ENCODE measurements at regions not wholly inside any gene's neighbourhood (a gene's known extent, or its start where the extent isn't known, plus 50 kb on each side); places are given as distances from the start of the nearest gene placed in this dataset.

DNA sequence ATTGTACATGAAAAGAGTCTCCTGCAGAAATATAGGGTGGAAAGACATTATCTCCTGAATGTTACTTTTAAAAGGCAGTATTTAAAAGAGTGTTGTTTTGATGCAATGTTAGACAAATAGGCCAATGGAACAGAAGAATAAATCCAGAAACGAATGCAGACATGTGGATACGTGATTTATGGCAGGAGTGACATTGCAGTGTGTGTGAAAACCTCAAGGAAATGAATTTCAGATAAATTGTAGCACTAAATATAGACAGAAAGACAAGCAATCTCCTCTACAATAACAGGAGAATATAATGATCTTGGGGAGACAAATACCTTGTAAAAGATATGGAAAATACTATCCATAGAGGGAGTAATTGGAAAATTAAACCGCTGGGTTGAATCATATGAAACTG is 387.8 kb upstream of the CHRM3 start:
- DNase-seq (ENCODE audit: low read depth) = no peak
- no peaks in the 10 kb centered on the region for H3K36me3 ChIP-seq (ENCODE audit: control insufficient read depth, insufficient read depth, low read length)
- TF ChIP-seq, protein P1, sequence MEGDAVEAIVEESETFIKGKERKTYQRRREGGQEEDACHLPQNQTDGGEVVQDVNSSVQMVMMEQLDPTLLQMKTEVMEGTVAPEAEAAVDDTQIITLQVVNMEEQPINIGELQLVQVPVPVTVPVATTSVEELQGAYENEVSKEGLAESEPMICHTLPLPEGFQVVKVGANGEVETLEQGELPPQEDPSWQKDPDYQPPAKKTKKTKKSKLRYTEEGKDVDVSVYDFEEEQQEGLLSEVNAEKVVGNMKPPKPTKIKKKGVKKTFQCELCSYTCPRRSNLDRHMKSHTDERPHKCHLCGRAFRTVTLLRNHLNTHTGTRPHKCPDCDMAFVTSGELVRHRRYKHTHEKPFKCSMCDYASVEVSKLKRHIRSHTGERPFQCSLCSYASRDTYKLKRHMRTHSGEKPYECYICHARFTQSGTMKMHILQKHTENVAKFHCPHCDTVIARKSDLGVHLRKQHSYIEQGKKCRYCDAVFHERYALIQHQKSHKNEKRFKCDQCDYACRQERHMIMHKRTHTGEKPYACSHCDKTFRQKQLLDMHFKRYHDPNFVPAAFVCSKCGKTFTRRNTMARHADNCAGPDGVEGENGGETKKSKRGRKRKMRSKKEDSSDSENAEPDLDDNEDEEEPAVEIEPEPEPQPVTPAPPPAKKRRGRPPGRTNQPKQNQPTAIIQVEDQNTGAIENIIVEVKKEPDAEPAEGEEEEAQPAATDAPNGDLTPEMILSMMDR (IDR thresholded peaks at IDR 0.05; ENCODE audit: insufficient read depth, low read length, poor library complexity, severe bottlenecking) = no peak
- no peaks in the 10 kb centered on the region for H3K27me3 ChIP-seq (ENCODE audit: control insufficient read depth, insufficient read depth, low read length)
- no peak overlapping the region for H3K4me3 ChIP-seq (ENCODE audit: low read depth, low read length)

DNA sequence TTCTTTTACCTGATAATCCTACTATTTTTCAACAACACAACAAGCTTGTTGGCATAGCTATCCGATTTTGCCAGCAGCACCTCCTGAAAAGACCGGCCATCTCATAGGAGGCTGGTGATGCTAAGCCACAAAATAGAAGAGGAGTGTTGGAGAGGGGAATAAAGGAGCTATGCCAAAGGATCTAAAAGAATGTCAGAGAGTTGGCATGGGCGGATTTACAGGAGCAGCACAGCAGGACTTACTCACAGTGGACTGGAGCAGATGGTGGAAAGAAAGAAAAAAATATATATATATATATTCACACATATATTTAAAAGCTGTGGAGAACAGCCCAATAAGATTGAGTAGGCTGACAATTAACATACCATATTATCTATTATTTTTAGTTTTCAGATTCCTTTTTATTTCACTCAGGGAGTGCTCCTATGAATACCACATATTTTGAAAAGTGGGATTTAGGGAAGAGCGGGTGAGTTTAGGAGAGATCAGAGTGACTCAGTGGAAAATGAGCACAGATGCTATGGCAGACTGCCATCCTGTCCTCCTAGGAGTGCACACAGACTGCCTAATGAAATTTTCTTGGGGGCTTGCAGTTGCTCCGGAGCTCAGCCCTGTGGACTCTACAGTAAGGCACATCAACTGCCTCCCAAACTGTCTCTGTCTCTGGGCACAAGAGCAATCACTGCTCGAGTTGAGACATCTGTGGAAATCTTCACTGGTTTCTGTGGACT is 394.4 kb upstream of the CHRM3 start:
- Histone ChIP-seq H3K36me3 (ENCODE audit: control insufficient read depth, insufficient read depth, low read length) (no peaks in the 10 kb centered on the region), H3K27me3 (ENCODE audit: control insufficient read depth, insufficient read depth, low read length) (no peaks in the 10 kb centered on the region), H3K4me3 (ENCODE audit: low read depth, low read length) (no peak overlapping the region)
- DNase-seq (ENCODE audit: low read depth) = no peak
- TF ChIP-seq, protein P1 (IDR thresholded peaks at IDR 0.05; ENCODE audit: insufficient read depth, low read length, poor library complexity, severe bottlenecking) = no peak

DNA sequence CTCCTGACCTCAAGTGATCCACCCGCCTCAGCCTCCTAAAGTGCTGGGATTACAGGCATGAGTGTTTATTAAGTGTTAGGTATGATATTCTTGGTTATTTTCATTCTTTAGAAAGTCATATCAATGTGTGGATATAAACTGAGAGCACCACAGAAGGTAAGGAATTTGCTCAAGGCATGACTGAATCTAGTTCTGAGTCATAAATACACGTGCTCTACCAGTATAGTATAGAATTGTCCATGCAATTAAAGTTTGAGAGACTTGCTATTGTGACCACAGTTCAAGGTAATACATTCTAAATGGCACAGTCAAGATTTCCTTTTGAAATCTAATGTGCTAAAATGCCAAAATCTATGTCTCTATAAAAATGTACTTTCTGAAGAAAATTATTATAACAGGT is 401.1 kb upstream of the CHRM3 start:
- TF ChIP-seq, protein P1 (IDR thresholded peaks at IDR 0.05; ENCODE audit: insufficient read depth, low read length, poor library complexity, severe bottlenecking) = no peak

DNA sequence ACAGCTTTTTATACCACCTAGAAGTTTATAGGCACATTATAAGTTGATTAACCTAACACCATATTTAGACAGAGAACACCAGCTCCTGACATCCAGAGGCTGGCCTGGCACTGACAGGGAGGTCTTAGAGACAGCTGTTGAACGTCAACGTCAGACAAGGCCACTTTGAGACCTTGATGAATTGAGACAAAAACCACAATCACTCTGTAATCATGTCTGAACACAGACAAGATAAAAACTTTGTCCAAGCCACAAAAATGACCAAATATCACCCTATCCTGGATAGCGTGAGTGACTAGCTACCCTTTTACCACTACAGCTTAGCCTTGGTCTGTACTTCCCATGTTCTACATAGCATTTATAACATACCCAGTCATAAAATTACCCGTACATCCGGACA is 403.6 kb upstream of the CHRM3 start:
- TF ChIP-seq, protein P1 (IDR thresholded peaks at IDR 0.05; ENCODE audit: insufficient read depth, low read length, poor library complexity, severe bottlenecking) = no peak
- Histone ChIP-seq H3K36me3 (ENCODE audit: control insufficient read depth, insufficient read depth, low read length) (no peaks in the 10 kb centered on the region), H3K4me3 (ENCODE audit: low read depth, low read length) (no peak overlapping the region), H3K27me3 (ENCODE audit: control insufficient read depth, insufficient read depth, low read length) (no peaks in the 10 kb centered on the region)
- no peak for DNase-seq (ENCODE audit: low read depth)

More for the DNA sequence above, 401.1 kb upstream of the CHRM3 start:
- Histone ChIP-seq H3K27me3 (ENCODE audit: control insufficient read depth, insufficient read depth, low read length) (no peaks in the 10 kb centered on the region), H3K4me3 (ENCODE audit: low read depth, low read length) (no peak overlapping the region), H3K36me3 (ENCODE audit: control insufficient read depth, insufficient read depth, low read length) (no peaks in the 10 kb centered on the region)
- no peak for DNase-seq (ENCODE audit: low read depth)

DNA sequence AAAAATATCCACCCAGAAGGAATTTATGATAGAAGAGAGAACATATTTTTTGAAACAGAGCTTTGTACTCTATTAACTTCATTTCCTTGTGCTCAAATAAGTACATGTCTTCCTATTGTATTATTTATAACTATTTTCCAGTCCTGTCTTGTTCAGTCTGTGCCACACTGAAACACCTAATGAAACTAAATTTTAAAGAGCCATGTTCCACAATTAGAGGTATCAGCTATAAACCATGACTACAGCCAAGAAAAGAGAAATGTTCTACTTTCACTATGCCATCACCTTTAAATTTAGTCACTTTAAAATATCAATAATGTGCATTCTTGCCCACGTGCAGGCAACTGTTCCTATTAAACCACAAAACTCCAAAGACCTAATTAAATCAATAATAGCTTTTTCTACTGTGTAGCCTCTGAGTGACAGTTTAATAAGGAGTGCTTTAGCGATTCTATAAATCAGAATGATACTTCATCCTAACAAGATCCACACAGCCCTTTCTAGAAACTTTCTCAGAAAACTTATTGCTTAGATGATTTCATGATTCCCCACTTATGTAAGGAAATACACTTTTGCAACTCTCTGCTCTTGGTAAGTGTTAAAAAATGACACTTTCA is 404.9 kb upstream of the CHRM3 start:
- TF ChIP-seq, protein P1 (IDR thresholded peaks at IDR 0.05; ENCODE audit: insufficient read depth, low read length, poor library complexity, severe bottlenecking) = no peak
- Histone ChIP-seq H3K36me3 (ENCODE audit: control insufficient read depth, insufficient read depth, low read length) (no peaks in the 10 kb centered on the region), H3K27me3 (ENCODE audit: control insufficient read depth, insufficient read depth, low read length) (no peaks in the 10 kb centered on the region), H3K4me3 (ENCODE audit: low read depth, low read length) (no peak overlapping the region)
- DNase-seq (ENCODE audit: low read depth) = no peak

All from kidney epithelial cell (primary cell).